ENCODE measurements at regions not wholly inside any gene's neighbourhood (a gene's known extent, or its start where the extent isn't known, plus 50 kb on each side); places are given as distances from the start of the nearest gene placed in this dataset.
A peak's percentile ranks its signal among the peaks of the same experiment; 100 is the strongest.

DNA sequence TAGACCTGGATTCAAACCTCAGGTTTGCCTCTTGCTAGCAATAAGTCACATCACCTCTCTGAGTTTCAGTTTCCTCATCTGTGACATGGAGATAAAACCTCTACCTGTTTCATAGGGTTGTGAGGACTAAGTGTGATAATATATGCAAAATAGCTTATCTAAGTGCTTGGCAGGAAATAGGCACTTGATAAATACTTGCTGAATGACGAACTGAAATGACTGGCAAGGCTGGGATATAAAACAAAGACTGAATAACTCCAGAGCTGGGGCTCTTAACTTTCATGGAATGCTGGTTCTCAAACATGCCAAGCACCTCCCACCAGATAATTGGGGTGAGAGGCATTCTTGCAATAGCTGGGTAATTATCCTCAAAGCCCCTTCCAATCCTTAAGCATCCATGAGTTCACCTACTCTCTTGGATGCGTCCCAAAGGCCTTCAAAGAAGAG lies 87.6 kb downstream of the ADRB2 start:
- no peak for DNase-seq

DNA sequence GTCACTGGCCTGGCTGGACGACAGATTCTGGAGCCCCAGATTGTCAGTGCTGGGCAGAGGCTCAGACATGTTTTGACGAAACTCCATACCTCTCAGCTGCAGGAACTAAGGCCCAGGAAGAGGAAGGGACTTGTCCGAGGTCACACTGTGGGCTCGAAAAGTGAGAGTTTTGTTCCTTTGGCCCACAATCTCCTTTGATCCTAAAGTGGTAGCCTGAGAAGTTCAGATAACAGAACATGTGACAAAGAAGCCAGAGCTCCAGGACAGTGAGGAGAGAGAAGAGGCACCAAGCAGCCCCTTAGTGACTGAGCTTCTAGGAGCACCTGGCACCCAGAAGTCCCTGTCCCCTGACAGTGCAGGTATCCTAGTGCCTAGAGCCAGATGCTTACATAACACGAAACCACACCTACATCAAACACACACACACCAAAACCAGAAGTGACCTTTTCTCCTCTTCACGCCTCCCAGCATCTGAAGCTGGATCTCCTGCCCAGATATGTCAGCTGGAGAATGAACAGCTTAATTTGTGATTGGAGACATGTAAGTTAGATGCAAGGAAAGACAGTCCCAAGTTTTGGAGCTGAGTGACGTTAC lies 88.9 kb downstream of the ADRB2 start:
- DNase-seq = peak; percentile 7

DNA sequence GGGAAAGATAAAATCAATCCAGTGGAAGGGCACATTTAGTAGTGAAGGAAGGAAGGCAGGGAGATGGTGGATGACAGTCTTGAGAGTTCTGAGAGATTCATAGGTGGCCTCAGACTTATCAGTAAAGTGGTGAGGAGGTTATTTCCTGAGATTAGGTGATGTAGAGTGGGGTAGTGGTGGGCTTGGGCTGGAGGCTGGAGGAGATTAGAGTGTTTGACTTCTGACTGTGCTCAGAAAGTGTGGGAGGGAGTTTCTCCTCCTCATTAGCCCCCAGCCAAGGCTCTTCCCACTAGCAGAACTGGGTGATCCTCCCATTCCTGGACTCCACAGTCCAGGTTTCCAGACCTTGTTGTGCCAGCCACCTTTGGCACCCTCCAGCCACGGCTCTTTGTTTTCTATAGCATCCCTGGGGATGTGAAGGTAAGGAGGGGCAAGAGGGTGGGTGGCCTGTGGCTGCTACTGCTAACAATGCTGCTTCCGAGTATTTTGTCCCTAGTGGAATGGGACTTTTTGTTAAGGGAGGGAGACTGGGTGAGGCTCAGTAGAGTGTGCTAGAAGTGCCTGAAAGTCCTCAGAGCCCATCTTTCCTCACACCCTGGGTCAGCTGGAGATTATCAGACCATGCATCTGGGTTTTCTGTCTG lies 94.4 kb downstream of the ADRB2 start:
- DNase-seq = no peak

DNA sequence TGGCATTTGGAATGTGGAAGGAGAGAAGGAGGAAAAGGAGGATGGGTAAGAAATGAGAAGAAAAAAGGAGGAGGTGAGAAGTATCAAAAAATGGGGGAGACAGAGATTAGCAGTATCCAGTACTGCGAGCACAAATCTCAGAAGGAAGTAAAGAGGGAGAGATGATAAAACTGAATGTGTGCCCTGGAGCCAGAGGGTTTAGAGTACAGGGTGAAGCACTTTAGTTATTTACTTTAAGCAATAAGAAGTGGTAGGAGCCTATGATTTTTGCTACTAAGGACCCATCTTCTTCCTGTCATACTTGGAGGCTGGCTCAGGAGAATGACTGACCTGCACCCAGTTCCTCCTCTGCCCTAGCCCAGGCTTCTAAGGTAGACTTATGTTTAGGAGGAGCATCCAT lies 94.9 kb downstream of the ADRB2 start:
- DNase-seq = no peak

DNA sequence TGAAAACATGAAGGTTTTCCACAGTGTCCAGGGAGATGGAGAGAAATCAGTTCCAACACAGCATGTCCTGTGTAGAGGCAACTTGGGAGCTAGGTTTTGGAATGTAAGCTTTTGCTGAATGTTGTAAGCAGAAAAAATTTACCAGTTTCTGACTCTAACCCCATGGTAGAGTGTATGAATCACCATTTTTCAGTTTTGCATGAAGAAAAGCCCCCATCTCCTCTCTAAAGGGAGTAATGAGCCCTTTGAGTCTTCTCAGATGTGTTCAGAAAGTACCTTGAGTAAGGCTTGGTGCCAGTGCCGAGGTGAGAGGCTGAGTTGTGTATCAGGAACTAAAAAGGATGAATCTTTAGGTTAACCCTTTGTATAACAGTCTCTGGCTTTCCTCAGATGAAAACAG lies 96.2 kb downstream of the ADRB2 start:
- no peak for DNase-seq

DNA sequence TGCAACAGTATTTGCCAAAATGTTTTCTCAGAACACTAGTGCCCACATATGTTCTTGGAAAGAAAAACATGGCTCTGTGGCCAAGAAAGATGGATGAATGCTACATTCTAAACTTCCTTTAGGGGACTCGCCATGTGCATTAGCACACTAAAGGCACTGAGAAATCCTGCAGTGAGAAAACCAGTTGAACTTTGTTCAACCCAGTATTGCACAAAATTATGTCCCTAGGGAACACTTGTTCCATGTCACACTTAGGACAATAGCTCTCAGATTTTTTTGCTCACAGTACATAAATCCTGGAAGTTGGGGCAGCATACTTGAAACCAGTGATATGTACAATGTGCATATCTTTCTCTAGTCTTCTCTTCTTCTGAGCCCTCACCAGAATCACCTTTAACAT lies 96.6 kb downstream of the ADRB2 start:
- no peak for DNase-seq

DNA sequence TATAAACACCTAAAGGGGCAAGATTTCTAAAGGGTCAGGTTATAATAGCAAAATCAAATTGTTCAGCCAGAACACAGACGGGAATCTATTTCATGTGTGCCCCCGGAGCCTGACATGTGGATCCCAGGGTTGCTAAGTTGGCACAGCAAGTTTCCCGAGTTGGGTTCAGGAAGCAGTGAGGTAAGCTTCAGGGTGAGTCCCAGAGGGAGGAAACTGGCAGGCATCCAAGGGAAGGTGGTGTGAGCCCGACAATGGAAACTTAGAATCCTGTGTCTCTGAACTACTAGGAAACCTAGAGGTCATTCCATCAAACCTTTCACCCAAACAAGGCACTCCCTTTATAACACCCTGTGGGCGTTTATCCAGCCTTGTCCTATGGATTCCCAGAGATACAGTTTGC lies 98.4 kb downstream of the ADRB2 start:
- DNase-seq = no peak

DNA sequence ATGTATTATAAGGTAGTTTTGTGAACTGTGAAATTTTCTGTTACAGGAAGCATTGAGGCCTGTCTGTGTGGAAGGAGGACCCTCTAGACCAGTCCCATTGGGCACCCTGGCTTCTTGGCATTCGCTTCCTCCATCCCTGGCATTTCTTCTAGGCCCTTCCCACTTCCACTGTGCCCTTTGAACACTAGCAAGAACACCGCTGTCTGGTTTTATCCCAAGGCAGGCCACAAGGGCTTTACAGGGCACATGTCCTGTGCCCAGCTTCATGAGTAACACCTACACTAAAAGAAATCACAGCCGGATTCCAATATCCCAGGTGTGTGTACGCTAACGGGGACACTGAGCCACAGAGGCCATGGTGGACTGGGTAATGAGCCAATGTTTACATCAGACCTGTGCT lies 99.8 kb downstream of the ADRB2 start:
- no peak for DNase-seq

DNA sequence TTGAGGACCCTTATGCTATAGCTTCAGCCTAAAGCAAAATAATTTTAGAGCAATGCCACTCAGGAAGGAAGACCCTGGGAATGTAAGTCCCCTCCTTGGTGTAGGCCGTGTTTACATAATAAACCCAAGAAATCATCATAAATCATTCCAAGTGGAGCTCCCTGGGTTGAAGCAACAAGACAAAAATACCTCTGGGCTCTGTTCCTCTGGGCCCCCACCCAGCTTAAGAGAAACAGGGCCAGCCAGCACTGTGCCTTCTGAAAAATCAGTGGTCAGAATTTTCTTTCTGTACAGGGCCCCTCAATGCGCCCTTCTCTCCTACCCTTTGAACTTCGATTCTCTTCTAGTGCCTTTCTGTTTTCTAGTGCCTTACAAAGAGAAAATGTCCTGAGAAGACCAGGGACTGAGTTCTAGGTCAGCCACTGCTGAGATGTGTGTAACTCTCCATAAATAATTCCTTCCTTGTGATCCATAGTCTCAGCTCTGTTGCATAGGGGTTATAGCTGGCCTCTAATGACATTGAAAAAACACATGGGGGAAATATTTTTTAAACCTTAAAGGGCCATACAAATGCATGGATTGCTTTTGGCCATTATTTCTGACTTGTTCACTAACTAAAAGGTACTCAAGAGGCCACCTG lies 101.0 kb downstream of the ADRB2 start:
- no peak for DNase-seq

DNA sequence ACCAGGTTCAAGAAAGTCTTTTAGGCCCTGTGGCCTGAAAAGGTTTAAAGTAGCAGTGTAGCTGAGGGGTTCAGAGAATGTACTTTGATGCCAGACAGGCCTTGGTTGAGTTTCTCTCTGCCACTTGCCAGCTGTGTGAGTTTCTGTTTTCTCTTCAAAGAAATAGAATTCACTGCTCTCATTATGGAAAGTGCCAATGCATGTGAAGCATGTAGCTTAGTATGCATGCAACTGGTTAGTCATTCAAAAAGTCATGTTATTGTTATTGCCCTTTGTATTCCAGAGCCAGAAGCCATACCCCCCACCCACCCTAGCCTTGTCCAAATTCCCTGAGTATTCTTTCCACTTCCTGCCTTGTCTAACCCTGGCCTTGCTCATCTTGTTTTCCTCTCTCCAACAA lies 101.7 kb downstream of the ADRB2 start:
- no peak for DNase-seq

DNA sequence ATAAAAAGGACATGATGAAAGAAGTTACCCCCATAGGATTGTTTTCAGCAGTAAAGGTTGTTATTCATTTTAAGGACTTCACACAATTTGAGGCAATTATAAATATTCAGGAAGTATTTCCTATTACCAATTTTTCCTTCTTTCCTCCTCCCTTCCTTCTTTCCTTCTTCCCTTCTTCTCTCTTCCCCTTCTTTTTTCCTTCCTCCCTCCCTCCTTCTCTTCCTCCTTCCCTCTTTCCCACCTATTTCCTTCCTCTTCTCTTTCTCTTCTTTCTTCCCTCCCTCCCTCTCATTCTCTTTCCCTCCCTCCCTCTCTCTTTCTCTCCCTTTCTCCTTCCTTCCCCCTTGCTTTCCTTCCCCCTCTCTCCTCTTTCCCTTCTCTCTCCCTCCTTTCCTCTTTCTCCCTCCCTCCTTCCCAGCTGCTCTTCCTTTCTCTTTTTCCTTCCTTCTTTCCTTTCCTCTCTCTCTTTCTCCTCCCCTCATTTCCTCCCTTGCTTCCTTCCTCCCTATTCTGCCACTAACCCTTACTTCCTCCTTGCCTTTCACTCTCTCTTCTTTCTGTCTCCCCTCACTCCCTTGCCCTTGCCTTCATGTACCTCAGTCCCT lies 105.1 kb downstream of the ADRB2 start:
- no peak for DNase-seq

DNA sequence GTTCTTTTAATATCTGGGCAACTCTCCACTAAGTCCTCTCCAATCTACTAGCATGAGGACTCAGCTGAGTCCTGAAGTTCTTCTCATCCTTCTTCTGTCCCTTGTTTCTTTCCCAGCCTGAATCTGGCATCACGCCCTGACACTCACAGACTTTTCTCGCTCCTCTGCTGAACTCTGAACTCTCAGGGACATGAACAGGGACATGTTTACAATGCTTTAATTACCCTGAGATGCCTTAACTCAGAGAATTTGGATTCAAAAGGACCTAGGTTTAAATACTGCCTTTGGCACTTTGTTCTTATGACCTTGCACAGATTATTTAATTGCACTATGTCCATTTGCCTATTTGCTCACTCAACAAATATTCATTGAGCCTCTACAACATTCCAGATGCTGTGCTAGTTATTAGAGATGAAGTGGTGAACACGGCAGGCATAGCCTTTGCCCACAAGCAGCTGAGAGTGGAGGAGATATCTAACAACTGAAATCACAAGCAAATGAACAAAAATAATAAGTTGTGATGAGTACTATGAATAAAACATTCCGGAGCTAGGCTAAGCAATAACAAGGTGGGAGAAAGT lies 106.0 kb downstream of the ADRB2 start:
- DNase-seq = no peak

DNA sequence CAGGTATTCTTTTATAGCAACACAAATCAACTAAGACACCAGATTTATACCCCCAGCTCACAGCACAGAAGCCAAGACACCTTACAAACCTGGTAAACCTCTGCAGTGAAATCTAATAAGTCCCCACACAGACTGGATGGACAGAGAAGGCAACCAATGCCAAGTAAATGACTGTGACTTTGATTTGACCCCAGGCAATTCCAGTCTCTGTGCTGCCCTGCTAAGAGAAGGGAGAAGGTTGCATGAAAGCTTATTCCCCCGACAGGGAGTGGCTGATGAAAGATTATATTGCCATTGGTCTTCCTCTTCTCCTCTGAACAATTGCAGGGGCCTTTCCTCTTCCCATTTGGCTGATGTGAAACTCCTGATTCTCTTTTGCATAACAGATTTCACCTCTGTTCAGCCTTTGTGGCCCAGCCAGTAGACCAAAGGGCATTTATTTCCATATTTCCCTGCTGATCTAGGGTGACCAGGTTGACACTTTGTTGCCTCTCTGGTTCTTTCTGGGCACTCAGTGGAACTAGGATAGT lies 107.6 kb downstream of the ADRB2 start:
- peak; percentile 28 for DNase-seq

DNA sequence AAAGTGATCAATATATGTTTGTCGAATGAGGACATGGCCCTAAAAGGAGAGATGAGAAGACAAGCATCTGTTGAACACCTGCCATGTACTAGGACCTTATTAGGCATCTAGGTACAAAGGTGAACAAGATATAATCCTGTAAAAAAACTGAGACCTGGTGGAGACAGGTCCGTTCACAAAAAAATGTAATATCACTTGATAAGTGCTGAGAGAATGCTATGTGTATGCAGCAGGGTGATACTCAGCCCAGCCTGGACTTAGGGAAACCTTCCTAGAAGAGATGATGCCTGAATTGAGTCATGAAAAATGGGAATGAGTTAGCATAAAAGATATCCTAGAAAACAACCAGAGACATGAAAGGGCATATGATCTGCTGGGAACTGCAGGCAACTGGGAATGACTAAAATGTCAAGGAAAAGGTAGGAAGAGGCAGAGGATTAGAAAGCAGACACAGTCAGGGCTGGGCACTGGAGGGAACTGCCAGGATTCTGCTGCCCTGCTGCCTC lies 108.5 kb downstream of the ADRB2 start:
- DNase-seq = no peak

DNA sequence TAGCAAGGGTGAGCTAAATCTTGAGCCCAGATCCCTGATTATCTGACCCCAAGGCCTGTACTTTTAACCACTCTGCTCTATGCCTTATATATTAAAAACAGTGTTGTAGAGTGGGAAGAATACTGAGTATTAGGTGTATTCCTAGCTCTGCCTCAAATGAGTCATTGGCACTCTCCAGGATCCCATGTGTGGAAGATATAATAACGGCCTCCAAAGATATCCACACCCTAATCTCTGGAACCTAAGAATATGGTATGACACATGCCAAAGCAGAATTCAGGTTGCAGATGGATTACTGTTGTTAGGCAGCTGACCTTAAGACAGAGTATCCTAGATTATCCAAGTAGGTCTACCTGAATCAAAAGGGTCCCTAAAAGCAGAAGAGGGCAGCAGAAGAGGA lies 110.8 kb downstream of the ADRB2 start:
- no peak for DNase-seq

DNA sequence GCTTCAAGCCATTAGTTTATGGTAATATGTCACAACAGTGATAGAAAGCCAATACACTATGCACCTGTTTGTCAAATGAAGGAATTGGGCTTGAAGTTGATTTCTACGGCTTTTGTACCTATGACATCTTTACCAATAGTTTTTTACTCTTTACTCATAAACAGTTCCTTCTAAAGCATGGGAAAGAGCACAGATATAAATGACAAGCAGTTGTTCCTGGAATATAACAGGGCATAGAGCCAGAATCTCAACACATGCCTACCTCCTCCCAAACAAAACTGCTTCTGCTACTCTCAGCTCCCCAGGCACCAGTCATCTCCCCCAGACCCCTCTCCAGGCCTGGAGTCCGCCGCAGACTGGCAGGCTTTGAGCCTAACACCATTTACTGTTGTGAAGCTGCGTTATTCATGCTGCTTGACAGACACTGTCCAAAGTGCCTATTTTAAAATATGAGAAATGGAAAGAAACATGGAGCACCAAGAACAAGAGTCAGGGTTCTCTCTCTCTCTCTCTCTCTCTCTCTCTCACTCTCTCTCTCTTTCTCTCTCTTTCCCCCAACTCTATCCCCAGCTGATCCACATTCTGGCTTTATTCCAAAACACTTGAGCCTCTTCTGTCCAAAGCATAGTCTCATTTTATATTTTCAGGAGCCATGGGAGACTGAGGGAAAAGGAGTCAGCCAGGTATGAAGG lies 111.6 kb downstream of the ADRB2 start:
- no peak for DNase-seq

DNA sequence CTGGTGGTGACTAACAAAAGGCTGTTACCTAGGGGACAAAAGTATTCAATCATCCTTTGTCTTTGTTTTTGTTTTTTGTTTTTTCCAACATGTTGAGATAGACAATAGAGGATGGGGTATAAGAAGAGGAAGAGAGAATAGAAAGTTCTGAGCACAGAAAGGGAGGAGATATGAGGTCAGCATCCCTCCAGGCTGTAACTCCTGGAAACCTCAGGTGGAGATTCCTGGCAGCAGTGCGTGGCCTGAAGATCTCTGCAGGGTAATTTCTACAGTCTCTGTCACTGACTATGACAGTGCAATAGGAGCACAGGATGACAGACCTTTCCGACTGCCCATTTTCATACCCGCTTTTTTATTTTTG lies 112.1 kb downstream of the ADRB2 start:
- no peak for DNase-seq

DNA sequence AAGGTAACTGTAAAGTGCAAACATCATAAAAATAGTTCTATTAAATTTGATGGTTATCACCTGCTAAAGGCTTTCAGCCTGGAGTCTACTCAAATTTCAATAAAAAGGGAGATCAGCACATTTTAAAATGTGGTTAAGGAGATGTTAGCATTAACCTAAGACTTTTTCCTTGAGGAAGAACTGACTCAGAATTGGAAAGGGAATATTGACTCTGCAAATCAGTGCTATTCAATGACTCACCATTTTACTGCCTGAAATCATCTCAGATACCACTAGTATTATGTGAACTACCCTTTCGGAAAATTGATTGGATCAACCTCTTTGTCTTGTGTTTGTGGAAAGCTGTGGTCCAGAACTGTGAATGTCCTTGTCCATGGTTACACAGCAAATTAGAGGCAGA lies 113.3 kb downstream of the ADRB2 start:
- DNase-seq = no peak

DNA sequence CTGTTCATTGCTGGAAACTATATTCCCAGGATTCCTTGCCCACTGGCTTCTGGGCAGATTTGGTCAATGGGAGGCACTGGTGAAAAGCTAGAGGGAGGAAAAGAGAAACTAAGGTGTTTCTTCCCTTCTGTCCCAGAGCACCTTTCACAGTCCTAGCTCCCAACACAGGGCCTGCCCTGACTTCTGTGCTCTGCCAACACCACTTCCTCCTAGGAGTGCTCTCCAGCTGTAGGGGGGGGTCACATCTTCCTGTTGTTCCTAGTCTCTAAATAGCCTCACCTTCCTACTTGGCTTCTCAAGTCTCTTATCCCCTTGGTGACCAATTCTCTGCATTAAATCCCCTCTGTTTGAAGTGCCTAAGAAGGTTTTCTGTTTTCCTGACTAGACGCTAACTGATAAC lies 115.4 kb downstream of the ADRB2 start:
- DNase-seq = no peak

DNA sequence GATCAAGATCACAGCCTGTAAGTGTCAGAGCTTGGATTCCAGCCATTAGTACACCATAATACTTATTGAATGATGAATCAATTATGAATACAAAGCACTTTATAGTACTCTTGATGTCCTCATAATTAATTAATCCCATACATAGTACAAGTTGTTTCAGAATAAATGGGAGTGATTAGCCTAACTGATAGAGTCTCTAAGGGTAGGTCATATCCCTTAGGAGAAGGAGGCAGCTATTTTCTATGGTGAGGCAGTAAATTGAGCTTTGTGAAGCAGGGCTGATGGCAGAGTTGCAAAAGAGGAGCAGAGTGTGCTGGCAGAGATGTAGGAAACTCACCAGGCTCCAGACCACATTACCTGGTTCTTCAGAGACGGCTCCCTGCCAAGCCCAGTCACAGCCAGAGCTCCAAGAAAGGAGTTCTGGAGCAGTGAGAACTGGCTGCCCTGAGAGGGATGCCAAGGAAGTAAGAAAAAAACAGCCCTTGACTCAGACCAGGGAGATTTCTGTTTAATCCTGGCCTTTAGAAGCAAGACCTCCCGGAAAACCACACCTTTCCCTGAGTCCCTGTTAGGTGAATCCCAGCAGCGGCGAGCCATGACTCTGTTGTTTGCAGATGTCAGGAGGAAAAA lies 112.9 kb downstream of the SH3TC2 start:
- no peak for DNase-seq

DNA sequence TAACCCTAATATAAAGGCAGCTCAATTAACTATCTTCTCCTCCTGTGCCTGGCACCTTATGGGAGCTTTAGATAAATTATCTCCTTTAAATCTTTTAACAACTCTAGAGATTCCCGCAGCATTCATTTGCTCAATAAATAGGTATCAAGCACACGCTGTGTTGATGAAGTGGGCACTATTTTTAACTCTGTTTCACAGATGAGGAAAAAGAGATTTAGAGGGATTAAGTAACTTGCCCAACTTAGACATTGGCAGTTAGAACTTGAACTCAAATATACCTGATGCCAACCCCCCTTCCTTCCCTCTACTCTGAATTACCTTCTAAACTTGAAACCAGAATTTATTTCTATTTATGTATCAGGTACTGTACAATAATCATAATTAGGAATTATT lies 112.4 kb downstream of the SH3TC2 start:
- DNase-seq = no peak

DNA sequence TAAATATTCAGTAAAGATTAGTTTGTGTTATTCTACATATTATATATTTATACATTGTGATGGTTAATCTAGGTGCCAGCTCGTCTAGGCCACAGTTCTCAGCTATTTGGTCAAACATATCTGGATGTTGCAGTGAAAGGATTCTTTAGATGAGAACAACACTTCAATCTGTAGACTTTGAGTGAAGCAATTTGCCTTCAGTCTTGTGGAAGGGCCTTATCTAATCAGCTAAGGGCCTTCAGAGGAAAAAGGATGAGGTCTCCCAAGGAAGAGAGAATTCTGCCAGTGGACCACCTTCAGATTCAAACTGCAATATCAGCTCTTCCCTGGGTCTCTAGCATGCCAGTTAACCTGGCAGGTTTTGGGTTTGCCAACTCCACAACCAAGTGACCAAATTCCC lies 112.0 kb downstream of the SH3TC2 start:
- DNase-seq = no peak
